ENCODE measurements at regions not wholly inside any gene's neighbourhood (a gene's known extent, or its start where the extent isn't known, plus 50 kb on each side); places are given as distances from the start of the nearest gene placed in this dataset.
A peak's percentile ranks its signal among the peaks of the same experiment; 100 is the strongest.

DNA sequence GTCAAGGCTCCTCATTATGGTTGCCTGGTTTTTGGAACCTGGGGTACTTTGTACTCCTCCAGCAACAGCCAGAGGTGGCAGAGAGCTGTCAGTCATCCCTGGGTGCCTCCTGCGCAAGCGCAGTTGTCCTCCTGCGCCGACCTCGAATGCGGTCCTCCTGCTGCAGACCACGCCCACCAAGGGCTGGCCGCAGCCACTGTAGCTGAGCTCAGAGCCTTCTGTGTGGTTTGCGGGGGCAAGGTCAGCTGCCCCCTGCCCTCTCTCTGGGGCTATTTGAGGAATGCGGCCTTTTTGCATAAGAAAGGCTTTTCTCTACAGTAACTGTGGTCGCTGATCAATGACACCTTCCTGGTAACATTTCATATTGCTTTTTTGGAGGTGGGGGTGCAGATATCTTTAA is 131.3 kb upstream of the SNRPN start (continued):
- TF ChIP-seq CHD2 (IDR thresholded peaks at IDR 0.05; ENCODE audit: low read length) (no peak), BCL11A (IDR thresholded peaks at IDR 0.05; ENCODE audit: low read depth in 2 of 2, low read length in 2 of 2) (no peak), HDAC6 (IDR thresholded peaks at IDR 0.05; ENCODE audit: low read depth, low read length) (no peak), CREB1 (IDR thresholded peaks at IDR 0.05) (peak; percentile 88), POU5F1 (IDR thresholded peaks at IDR 0.05; ENCODE audit: low read depth, low read length) (peak; percentile 89), TEAD4 (IDR thresholded peaks at IDR 0.05; ENCODE audit: low read depth, low read length) (peak; percentile 95)
